ENCODE measurements at regions not wholly inside any gene's neighbourhood (a gene's known extent, or its start where the extent isn't known, plus 50 kb on each side); places are given as distances from the start of the nearest gene placed in this dataset.

DNA sequence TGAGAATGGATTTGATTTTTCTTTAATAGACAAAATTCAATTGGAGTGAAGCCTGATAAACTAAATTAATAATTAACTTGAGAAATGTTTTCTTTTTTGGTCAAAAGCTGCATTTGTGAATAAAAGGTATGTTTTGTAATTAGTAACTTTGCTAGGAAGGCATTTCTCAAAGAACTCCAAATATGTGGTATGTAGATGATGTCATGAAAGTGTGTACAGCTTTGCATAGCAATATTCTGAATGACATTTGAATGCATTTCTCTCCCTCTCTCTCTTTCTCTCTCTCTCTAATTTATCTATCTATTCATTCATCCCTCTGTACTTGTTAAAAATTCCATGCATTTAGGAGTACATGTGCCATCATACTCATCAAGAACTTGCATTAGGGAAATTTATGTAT is 109.1 kb upstream of the ADAMTS5 start:
- ATAC-seq (no peak), DNase-seq (ENCODE audit: low spot score) (no peak)
- H3K4me3 Mint-ChIP-seq, result no peak overlapping the region
- H3K4me1 Mint-ChIP-seq, result peaks cover 10% of the 10 kb centered on the region; the same call in 1 of the 2 replicates
- no peaks in the 10 kb centered on the region for H3K27me3 Mint-ChIP-seq (ENCODE audit: low read depth)
- POLR2A ChIA-PET, result no interaction called here
- no peak overlapping the region for H3K27ac Mint-ChIP-seq
- no peaks in the 10 kb centered on the region for H3K36me3 Mint-ChIP-seq
- CTCF ChIA-PET, result interaction anchor here (1.0 kb wide), 1 partner anchor 35 kb away, joined by 3 read pairs; no protein-coding TSS in a partner anchor
- TF ChIP-seq FOXK1 (CRISPR knock-in tag; IDR thresholded peaks at IDR 0.05) (no peak), EMX1 (CRISPR knock-in tag; IDR thresholded peaks at IDR 0.05) (no peak), RELA (CRISPR knock-in tag; IDR thresholded peaks at IDR 0.05; ENCODE audit: borderline replicate concordance) (no peak), GABPB1 (CRISPR knock-in tag; IDR thresholded peaks at IDR 0.05) (no peak), ZNF219 (CRISPR knock-in tag; IDR thresholded peaks at IDR 0.05; ENCODE audit: borderline replicate concordance) (no peak), ZNF416 (CRISPR knock-in tag; IDR thresholded peaks at IDR 0.05) (no peak), NR3C1 (CRISPR knock-in tag; conservative IDR thresholded peaks at IDR 0.05; ENCODE audit: low read depth) (no peak), GTF2I (CRISPR knock-in tag; conservative IDR thresholded peaks at IDR 0.05) (no peak)
- TF ChIP-seq, protein P1, sequence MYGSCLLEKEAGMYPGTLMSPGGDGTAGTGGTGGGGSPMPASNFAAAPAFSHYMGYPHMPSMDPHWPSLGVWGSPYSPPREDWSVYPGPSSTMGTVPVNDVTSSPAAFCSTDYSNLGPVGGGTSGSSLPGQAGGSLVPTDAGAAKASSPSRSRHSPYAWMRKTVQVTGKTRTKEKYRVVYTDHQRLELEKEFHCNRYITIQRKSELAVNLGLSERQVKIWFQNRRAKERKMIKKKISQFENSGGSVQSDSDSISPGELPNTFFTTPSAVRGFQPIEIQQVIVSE (CRISPR knock-in tag; IDR thresholded peaks at IDR 0.05; ENCODE audit: borderline replicate concordance), result no peak
- TF ChIP-seq, protein P2, sequence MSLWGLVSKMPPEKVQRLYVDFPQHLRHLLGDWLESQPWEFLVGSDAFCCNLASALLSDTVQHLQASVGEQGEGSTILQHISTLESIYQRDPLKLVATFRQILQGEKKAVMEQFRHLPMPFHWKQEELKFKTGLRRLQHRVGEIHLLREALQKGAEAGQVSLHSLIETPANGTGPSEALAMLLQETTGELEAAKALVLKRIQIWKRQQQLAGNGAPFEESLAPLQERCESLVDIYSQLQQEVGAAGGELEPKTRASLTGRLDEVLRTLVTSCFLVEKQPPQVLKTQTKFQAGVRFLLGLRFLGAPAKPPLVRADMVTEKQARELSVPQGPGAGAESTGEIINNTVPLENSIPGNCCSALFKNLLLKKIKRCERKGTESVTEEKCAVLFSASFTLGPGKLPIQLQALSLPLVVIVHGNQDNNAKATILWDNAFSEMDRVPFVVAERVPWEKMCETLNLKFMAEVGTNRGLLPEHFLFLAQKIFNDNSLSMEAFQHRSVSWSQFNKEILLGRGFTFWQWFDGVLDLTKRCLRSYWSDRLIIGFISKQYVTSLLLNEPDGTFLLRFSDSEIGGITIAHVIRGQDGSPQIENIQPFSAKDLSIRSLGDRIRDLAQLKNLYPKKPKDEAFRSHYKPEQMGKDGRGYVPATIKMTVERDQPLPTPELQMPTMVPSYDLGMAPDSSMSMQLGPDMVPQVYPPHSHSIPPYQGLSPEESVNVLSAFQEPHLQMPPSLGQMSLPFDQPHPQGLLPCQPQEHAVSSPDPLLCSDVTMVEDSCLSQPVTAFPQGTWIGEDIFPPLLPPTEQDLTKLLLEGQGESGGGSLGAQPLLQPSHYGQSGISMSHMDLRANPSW (CRISPR knock-in tag; conservative IDR thresholded peaks at IDR 0.05; ENCODE audit: low read depth), result no peak
- TF ChIP-seq, protein P3, sequence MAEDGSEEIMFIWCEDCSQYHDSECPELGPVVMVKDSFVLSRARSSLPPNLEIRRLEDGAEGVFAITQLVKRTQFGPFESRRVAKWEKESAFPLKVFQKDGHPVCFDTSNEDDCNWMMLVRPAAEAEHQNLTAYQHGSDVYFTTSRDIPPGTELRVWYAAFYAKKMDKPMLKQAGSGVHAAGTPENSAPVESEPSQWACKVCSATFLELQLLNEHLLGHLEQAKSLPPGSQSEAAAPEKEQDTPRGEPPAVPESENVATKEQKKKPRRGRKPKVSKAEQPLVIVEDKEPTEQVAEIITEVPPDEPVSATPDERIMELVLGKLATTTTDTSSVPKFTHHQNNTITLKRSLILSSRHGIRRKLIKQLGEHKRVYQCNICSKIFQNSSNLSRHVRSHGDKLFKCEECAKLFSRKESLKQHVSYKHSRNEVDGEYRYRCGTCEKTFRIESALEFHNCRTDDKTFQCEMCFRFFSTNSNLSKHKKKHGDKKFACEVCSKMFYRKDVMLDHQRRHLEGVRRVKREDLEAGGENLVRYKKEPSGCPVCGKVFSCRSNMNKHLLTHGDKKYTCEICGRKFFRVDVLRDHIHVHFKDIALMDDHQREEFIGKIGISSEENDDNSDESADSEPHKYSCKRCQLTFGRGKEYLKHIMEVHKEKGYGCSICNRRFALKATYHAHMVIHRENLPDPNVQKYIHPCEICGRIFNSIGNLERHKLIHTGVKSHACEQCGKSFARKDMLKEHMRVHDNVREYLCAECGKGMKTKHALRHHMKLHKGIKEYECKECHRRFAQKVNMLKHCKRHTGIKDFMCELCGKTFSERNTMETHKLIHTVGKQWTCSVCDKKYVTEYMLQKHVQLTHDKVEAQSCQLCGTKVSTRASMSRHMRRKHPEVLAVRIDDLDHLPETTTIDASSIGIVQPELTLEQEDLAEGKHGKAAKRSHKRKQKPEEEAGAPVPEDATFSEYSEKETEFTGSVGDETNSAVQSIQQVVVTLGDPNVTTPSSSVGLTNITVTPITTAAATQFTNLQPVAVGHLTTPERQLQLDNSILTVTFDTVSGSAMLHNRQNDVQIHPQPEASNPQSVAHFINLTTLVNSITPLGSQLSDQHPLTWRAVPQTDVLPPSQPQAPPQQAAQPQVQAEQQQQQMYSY (CRISPR knock-in tag; IDR thresholded peaks at IDR 0.05), result no peak
- TF ChIP-seq, protein P4, sequence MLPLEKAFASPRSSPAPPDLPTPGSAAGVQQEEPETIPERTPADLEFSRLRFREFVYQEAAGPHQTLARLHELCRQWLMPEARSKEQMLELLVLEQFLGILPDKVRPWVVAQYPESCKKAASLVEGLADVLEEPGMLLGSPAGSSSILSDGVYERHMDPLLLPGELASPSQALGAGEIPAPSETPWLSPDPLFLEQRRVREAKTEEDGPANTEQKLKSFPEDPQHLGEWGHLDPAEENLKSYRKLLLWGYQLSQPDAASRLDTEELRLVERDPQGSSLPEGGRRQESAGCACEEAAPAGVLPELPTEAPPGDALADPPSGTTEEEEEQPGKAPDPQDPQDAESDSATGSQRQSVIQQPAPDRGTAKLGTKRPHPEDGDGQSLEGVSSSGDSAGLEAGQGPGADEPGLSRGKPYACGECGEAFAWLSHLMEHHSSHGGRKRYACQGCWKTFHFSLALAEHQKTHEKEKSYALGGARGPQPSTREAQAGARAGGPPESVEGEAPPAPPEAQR (CRISPR knock-in tag; IDR thresholded peaks at IDR 0.05), result no peak
- TF ChIP-seq, protein P5, sequence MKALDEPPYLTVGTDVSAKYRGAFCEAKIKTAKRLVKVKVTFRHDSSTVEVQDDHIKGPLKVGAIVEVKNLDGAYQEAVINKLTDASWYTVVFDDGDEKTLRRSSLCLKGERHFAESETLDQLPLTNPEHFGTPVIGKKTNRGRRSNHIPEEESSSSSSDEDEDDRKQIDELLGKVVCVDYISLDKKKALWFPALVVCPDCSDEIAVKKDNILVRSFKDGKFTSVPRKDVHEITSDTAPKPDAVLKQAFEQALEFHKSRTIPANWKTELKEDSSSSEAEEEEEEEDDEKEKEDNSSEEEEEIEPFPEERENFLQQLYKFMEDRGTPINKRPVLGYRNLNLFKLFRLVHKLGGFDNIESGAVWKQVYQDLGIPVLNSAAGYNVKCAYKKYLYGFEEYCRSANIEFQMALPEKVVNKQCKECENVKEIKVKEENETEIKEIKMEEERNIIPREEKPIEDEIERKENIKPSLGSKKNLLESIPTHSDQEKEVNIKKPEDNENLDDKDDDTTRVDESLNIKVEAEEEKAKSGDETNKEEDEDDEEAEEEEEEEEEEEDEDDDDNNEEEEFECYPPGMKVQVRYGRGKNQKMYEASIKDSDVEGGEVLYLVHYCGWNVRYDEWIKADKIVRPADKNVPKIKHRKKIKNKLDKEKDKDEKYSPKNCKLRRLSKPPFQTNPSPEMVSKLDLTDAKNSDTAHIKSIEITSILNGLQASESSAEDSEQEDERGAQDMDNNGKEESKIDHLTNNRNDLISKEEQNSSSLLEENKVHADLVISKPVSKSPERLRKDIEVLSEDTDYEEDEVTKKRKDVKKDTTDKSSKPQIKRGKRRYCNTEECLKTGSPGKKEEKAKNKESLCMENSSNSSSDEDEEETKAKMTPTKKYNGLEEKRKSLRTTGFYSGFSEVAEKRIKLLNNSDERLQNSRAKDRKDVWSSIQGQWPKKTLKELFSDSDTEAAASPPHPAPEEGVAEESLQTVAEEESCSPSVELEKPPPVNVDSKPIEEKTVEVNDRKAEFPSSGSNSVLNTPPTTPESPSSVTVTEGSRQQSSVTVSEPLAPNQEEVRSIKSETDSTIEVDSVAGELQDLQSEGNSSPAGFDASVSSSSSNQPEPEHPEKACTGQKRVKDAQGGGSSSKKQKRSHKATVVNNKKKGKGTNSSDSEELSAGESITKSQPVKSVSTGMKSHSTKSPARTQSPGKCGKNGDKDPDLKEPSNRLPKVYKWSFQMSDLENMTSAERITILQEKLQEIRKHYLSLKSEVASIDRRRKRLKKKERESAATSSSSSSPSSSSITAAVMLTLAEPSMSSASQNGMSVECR (CRISPR knock-in tag; IDR thresholded peaks at IDR 0.05; ENCODE audit: borderline replicate concordance), result no peak
- TF ChIP-seq, protein P6, sequence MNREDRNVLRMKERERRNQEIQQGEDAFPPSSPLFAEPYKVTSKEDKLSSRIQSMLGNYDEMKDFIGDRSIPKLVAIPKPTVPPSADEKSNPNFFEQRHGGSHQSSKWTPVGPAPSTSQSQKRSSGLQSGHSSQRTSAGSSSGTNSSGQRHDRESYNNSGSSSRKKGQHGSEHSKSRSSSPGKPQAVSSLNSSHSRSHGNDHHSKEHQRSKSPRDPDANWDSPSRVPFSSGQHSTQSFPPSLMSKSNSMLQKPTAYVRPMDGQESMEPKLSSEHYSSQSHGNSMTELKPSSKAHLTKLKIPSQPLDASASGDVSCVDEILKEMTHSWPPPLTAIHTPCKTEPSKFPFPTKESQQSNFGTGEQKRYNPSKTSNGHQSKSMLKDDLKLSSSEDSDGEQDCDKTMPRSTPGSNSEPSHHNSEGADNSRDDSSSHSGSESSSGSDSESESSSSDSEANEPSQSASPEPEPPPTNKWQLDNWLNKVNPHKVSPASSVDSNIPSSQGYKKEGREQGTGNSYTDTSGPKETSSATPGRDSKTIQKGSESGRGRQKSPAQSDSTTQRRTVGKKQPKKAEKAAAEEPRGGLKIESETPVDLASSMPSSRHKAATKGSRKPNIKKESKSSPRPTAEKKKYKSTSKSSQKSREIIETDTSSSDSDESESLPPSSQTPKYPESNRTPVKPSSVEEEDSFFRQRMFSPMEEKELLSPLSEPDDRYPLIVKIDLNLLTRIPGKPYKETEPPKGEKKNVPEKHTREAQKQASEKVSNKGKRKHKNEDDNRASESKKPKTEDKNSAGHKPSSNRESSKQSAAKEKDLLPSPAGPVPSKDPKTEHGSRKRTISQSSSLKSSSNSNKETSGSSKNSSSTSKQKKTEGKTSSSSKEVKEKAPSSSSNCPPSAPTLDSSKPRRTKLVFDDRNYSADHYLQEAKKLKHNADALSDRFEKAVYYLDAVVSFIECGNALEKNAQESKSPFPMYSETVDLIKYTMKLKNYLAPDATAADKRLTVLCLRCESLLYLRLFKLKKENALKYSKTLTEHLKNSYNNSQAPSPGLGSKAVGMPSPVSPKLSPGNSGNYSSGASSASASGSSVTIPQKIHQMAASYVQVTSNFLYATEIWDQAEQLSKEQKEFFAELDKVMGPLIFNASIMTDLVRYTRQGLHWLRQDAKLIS (CRISPR knock-in tag; IDR thresholded peaks at IDR 0.05; ENCODE audit: borderline replicate concordance), result no peak
- TF ChIP-seq, protein P7, sequence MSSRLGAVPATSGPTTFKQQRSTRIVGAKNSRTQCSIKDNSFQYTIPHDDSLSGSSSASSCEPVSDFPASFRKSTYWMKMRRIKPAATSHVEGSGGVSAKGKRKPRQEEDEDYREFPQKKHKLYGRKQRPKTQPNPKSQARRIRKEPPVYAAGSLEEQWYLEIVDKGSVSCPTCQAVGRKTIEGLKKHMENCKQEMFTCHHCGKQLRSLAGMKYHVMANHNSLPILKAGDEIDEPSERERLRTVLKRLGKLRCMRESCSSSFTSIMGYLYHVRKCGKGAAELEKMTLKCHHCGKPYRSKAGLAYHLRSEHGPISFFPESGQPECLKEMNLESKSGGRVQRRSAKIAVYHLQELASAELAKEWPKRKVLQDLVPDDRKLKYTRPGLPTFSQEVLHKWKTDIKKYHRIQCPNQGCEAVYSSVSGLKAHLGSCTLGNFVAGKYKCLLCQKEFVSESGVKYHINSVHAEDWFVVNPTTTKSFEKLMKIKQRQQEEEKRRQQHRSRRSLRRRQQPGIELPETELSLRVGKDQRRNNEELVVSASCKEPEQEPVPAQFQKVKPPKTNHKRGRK (CRISPR knock-in tag; IDR thresholded peaks at IDR 0.05; ENCODE audit: borderline replicate concordance), result no peak
- no peaks in the 10 kb centered on the region for H3K9me3 Mint-ChIP-seq
